Ascending aorta (tissue), 2 donors: ENCODE measurements at regions not wholly inside any gene's neighbourhood (a gene's known extent, or its start where the extent isn't known, plus 50 kb on each side); places are given as distances from the start of the nearest gene placed in this dataset.

Experiments used
- DNase-seq, 2 donors: peaks; one replicate each; pipeline ENCODE4 v3.0.0-alpha.2; 2019; ENCODE audit warnings: low spot score in 2 of 2
- H3K27ac ChIP-seq, 2 donors: fragments of 200-600 bp; sonication (generic); one replicate each; pipeline ENCODE4 v1.5.1; 2016 to 2017; ENCODE audit warnings: mild to moderate bottlenecking in 1 of 2
- H3K27me3 ChIP-seq: fragments of 200-600 bp; sonication (generic); one replicate; pipeline ENCODE4 v1.5.1; 2017
- H3K36me3 ChIP-seq, 2 donors: fragments of 200-600 bp; sonication (generic); one replicate each; pipeline ENCODE4 v1.5.1; 2016
- H3K4me1 ChIP-seq, 2 donors: fragments of 200-600 bp; sonication (generic); one replicate each; pipeline ENCODE4 v1.5.1; 2016 to 2017; ENCODE audit warnings: mild to moderate bottlenecking in 1 of 2
- H3K4me3 ChIP-seq, 2 donors: fragments of 200-600 bp; sonication (generic); one replicate each; pipeline ENCODE4 v1.5.1; 2016 to 2017; ENCODE audit warnings: mild to moderate bottlenecking in 1 of 2
- H3K9me3 ChIP-seq, 2 donors: fragments of 200-600 bp; sonication (generic); one replicate each; pipeline ENCODE4 v1.5.1; 2016
- CTCF ChIP-seq, 3 experiments: fragments of 200-600 bp in 2 of 3; fragments of 450-650 bp in 1 of 3; sonication (generic) in 2 of 3; IDR thresholded peaks; one replicate each; pipeline ENCODE4 v1.5.1; 2016 to 2019; ENCODE audit warnings: antibody characterized with exemption in 3 of 3, mild to moderate bottlenecking in 1 of 3, moderate library complexity in 1 of 3
- intact Hi-C: fragments of 100-400 bp; cut with DNase I; formaldehyde crosslinking; loops from one replicate; pipeline ENCODE4 v1.15.1; 2023

- Histone ChIP-seq H3K4me1 (no peaks in the 10 kb centered on the region), H3K4me3 (peak overlapping the region; percentile 18 to 39), H3K9me3 (no peaks in the 10 kb centered on the region), H3K27ac (no peak overlapping the region), H3K27me3 (no peaks in the 10 kb centered on the region), H3K36me3 (no peaks in the 10 kb centered on the region)
- intact Hi-C loops, result no loop called here
- DNase-seq, result no peak
- TF ChIP-seq CTCF (IDR thresholded peaks at IDR 0.05), result peak in 2 of 3 experiments; percentile 31 to 48
Observed at GRCh38 chr9:78821126-78821822, 524.3 kb downstream of the PSAT1 start.

- Histone ChIP-seq H3K27ac (no peak overlapping the region), H3K27me3 (no peaks in the 10 kb centered on the region), H3K36me3 (no peaks in the 10 kb centered on the region), H3K9me3 (no peaks in the 10 kb centered on the region), H3K4me3 (no peak overlapping the region), H3K4me1 (no peaks in the 10 kb centered on the region)
- DNase-seq, result no peak
- intact Hi-C loops, result no loop called here
- no peak for TF ChIP-seq CTCF (IDR thresholded peaks at IDR 0.05)
Observed at GRCh38 chr9:78826527-78826926, 529.6 kb downstream of the PSAT1 start.

GRCh38 chr9:78828521-78828920 lies 531.6 kb downstream of the PSAT1 start:
- no peak for TF ChIP-seq CTCF (IDR thresholded peaks at IDR 0.05)
- H3K36me3 ChIP-seq, result no peaks in the 10 kb centered on the region
- H3K4me1 ChIP-seq, result no peaks in the 10 kb centered on the region
- intact Hi-C loops, result no loop called here
- no peaks in the 10 kb centered on the region for H3K9me3 ChIP-seq
- H3K27ac ChIP-seq, result no peak overlapping the region
- no peaks in the 10 kb centered on the region for H3K27me3 ChIP-seq
- no peak overlapping the region for H3K4me3 ChIP-seq
- DNase-seq, result no peak

GRCh38 chr9:78830301-78830700 lies 533.4 kb downstream of the PSAT1 start:
- intact Hi-C loops, result no loop called here
- H3K4me1 ChIP-seq, result no peaks in the 10 kb centered on the region
- TF ChIP-seq CTCF (IDR thresholded peaks at IDR 0.05), result no peak
- no peaks in the 10 kb centered on the region for H3K36me3 ChIP-seq
- H3K27me3 ChIP-seq, result no peaks in the 10 kb centered on the region
- H3K27ac ChIP-seq, result no peak overlapping the region
- no peak overlapping the region for H3K4me3 ChIP-seq
- H3K9me3 ChIP-seq, result no peaks in the 10 kb centered on the region
- DNase-seq, result no peak

GRCh38 chr9:78831726-78832125 lies 534.8 kb downstream of the PSAT1 start:
- Histone ChIP-seq H3K9me3 (no peaks in the 10 kb centered on the region), H3K36me3 (no peaks in the 10 kb centered on the region), H3K27me3 (no peaks in the 10 kb centered on the region), H3K4me3 (no peak overlapping the region), H3K4me1 (no peaks in the 10 kb centered on the region), H3K27ac (no peak overlapping the region)
- intact Hi-C loops, result no loop called here
- no peak for TF ChIP-seq CTCF (IDR thresholded peaks at IDR 0.05)
- DNase-seq, result no peak
